ENCODE measurements at regions not wholly inside any gene's neighbourhood (a gene's known extent, or its start where the extent isn't known, plus 50 kb on each side); places are given as distances from the start of the nearest gene placed in this dataset.
"Not testable (repeated sequence)": the region's sequence is repeated elsewhere in the genome, so short reads cannot be mapped to it uniquely, and the experiment has no call there.

DNA sequence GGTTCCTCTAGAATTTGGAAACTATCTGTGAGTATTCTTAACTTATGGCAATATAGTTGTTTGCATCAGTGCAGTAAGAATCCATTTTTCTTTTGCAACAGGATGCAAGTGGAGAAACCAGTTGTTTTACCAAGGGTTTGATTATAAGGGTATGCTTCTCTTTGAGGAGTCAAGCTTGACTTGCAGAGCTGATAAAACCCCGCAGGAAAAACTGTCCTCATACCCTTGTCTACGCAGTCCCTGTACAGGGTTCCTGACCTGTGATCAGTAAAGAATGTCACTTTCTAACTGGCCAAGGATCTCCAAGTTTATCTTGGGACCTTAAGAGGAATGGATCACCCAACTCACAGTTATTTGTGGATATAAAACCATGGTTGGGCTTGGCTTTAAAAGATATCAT, 161.1 kb upstream of the OLIG3 start:
- no peak for DNase-seq

DNA sequence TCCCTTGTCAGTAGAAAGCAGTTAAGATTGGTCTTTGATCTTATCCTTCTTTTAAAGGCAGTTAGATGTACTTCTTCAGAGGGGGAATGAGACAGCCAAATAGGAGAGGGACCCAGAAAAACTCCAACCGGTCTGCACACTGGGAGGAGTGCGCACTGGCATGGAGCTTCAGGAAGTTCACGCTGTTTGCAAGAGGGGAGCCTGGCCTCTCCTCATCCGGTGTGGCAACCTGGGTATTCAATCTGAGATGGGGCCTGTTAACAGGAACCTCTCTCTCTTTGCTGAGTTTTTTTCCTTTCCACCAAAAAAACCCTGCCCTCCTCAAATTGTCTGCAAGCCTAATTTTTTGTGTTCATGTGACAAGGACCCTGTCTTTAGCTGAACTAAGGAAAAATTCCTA, 162.5 kb upstream of the OLIG3 start:
- DNase-seq = no peak

DNA sequence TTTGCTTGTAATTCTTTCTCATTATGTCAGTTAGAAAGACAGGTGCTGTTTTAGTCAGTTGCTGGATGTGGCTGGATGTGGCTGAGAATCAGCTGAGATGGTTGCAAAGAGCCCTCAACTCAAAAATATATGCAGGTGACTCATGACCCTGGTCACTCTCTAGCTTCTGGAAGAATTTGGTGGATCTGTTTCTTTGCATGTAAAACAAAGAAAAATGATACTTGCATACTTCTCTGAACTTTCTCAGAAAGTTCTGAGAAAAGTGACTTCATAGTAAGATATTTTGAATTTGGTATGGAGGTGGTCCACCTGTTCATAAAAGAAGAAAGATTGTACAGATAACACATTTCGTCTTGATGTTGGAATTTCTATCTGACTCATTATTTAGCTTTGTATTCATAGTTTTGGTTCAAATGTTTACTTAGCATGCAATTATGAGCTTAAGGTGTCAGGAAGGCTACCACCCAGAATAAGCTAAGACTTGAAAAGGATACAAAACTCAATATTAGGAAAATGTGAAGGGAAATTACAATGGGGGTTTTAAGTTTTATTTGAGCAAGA, 163.2 kb upstream of the OLIG3 start:
- DNase-seq = no peak

DNA sequence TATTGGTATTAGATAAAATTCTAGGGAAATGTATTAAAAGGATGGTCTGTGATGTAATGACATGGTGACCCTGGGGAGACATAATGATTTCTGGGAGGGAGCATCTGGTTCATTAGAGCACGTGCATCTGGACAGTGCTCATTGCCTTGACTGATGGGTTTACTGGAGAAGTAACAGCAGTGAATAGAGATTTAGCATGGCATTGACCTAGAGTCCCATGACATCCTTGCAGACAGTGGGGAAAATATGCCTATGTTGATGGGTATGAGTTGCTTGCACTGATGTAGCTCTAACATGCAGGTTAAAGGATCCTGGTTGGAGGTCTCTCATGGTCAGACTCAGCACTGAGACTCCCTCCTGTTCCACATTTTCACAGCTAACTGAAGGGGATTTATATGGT, 164.1 kb upstream of the OLIG3 start:
- no peak for DNase-seq

DNA sequence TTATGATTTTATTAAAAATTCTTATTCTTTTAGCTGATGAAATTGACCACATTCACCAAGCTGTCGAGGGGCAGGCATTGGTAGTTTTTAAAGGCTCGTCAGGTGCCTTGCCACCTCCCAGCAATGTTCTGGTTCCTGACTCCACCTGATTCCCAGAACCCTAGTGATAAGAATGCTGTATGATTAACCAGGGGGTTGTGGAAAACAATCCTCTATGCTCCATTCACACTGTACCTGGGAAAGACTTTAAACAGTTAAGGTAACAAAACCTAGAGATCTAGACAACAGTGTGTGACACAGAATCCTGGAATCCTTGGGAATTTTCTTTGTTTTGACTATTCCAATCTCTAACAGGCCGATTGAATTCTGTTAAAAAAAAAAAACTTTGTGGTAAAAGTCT, 165.7 kb upstream of the OLIG3 start:
- no peak for DNase-seq

DNA sequence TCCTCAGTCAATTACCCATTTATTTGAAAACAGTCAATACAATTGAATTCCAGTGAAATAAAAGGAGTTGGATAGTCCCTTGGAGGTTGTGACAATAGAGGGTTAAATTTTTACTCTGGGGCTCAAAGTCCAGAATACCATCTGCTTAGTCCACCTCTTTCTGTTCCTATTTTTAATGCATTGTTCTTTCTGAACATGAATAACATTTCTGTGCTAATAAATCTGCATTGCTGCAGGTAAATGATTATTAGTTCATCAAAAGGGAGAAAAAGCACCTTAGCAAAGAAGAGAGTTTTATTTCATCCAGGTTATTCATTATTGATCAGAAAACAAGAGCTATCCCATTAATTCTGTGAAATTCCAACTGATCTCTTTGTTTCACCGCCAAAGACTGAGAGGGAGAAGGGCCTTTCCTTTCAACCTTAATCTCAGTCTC, 166.1 kb upstream of the OLIG3 start:
- no peak for DNase-seq

DNA sequence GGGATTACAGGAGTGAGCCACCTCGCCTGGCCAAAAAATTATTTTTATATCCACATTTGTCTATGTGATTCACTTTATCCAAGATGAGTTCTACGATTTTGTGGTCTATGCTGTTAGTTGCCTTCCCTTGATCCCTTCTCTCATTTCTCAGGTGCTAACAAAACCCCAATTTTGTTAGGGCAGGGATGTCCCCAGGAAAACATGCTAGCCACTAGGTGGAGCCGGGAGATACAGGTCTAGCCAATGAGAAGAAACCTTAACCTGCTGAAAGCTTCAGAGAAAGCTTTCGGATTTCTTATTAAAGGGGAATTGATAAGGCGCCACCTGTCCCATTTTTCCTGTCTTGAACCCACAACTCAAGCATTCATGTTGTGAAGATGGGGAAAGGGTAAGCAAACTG, 167.4 kb upstream of the OLIG3 start:
- DNase-seq = no peak

DNA sequence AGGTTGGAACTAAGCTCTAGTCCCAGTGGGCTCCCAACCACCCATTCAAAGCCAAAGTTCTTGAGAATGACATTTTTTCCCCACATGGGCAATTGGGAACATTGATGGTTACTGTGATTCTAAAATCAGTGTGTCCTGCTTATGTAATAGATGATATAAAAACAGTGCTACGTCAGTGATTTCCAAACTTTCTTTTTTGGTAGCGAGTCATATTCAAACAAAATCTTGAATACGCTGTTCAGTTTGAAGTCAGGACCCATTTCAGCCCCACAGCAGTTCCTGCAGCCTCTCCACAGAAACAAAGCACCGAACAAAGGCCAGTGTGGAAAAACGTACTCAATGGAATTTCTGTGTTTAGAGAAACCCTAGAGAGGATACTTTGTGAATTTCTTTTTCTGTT, 170.0 kb upstream of the OLIG3 start:
- no peak for DNase-seq

DNA sequence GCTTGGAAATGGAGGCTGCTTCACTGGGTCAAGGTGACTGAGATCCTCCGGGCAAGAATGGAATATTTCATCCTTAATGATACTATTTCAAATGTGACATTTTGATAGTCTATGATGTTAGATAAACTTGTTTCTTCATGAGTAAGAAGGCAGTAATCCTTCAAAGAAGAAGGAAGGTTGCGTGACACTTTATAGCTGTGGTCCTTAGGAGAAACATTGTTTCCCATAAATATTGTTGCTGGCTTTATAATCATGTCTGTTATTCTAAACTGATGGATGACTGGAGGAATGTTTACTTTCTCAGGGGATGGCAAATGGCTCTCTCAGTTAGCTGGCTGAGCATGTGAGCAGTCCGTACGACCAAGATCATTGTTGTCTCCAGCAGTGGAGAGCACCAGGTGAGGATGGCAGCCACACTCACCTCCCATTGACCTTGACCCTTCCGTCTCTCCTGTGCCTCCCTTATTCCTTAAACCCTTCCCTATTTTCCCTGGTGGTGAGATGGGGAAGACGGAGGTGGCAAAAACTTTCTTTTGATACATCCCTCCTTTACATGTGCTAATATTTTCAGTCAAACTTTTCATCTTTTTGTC, 171.2 kb upstream of the OLIG3 start:
- no peak for DNase-seq

DNA sequence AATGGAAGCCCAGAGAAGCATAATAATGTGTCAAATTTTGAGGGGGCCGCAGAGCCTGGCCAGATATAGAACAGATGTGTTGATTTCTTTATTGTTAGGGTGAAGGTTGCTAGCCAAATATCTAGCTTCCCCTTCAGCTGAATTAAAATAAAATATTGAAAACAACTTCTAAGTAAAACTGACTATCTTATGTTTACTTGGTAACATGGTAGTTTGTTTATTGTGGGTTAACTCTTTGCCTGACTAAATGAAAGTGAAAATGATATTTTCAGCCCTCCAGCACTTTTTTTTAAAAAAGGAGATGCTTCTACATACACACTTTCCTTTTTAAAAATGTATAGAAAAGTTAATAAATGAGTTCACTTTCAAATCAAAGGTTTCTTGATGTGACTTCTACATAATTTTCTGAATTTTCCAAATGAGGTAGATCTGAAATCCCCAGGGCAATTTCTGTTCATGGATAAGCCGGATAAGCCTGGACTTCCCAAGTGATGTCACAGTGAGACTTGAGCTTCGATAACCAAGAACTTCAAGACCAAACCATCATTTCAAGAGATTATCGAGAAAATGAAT, 172.1 kb upstream of the OLIG3 start:
- DNase-seq = no peak

DNA sequence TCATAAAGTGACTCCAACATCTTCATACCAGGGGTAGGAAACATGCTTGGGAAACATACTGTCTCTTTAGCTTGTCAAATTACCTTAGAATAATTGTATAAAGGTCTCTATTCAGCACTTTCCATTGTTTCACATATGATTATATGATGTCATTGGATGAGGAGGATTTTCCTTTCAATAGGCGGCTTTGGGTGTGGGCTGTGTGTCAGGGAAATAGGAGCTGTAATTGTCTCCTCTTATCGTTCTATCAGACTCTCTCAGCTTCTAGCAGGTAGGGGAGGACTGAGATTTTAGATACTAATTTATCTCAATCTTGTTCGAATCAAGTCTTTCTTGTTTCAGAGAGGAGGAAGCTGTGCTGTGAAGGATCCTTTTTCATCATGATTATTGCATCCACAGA, 179.4 kb upstream of the OLIG3 start:
- peak in 1 of 51 donors; percentile 1 for DNase-seq

DNA sequence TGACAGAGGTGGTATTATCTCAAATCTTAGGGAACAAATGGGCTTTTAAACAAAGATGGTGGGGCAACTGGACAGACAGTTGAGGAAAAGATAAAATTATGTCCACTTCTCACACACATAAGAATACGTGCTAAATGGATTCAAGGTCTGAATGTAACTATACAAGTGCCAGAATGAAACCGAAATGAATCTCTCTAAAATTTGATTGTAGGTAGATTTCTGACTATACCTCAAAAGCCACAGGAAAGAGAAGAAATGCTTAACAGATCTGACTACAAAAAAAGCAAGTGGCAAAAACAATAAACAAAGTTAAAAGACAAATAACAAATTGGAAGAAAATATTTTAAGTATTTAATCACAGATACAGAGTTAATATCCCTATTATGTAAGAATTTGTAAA, 182.7 kb upstream of the OLIG3 start:
- DNase-seq = no peak

DNA sequence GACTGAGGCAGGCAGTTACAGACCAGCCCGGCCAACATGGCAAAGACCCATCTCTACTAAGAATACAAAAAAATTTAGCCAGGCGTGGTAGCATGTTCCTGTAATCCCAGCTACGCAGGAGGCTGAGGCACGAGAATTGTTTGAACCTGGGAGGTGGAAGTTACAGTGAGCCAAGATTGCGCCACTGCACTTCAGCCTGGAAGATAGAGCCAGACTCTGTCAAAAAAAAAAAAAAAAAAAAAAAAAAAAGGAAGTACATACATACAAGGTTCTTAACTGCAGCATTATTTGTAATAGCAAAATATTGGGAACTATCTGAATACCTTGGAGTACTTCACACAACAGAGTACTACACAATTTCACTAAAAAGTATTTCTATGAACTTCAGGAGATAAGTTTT, 183.5 kb upstream of the OLIG3 start:
- DNase-seq = peak in 1 of 51 donors; percentile 1

DNA sequence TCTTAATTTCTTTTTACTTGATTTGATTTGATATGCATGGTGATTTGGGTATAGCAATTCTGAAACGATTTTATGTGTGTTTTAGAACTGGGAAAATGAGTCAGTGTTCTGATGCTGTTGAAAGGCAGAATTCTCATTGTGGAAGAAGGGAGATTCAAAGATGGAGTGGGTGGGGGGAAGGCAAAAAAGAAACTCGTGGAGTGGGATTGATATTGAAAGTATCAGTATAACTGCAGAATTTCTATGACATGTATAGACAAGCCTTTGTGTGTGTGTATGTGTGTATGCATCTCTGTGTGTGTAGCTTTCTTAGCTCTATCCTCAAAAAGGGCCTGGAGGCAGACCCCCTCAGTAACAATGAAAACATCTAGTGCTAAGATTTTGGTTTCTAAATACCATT, 184.3 kb upstream of the OLIG3 start:
- no peak for DNase-seq

DNA sequence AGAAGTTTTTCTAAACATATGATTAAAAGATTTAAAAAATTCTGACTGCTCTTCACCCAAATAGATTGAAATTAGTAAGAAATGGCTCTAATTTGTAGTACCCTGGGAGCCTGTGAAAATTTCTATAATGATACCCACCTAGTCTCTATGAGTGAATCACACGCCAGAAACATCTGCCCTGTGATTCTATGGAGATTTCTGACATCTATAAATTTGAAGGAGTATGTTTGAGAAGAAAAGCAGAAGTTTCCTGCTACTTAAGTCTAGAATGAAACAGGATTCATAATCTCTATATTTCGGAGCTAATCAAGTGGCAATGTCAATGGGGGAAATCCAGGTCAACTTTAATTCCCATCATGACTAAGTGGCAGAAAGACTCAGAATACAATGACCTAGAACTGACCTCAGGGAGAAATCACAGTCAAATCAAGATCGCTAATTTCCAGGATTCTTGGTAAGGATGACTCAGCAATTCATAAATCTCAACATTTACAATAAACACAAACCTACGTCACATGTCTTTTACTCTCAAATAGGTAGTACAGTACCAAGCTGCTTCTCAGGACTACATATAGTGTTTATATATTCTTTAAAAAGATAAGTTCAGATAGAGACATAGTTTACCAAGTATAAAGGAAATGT, 186.2 kb upstream of the TNFAIP3 start:
- no peak for DNase-seq

DNA sequence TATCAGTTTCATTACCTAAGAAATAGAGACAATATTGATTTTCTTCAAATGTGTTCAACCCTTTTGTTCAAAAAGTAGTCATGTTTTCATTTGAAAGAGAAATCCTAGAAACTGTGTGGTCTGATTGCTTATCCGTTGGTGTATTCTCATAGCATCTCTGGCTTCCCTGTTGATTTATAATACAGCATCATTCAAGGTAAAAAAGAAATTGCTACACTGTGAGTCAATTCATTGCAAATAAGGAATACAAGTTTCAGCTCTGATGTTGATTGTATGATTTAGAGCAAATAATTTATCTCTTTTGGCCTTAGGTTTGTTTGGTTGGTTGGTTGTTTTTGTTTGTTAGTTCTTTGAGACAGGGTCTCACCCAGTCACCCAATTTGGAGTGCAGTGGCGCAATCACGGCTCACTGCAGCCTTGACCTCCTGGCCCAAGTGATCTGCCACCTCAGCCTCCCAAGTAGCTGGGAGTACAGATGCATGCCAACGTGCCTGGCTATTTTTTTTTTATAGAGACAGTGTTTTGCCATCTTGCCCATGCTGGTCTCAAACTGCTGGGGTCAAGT, 185.5 kb upstream of the TNFAIP3 start:
- DNase-seq = no peak

DNA sequence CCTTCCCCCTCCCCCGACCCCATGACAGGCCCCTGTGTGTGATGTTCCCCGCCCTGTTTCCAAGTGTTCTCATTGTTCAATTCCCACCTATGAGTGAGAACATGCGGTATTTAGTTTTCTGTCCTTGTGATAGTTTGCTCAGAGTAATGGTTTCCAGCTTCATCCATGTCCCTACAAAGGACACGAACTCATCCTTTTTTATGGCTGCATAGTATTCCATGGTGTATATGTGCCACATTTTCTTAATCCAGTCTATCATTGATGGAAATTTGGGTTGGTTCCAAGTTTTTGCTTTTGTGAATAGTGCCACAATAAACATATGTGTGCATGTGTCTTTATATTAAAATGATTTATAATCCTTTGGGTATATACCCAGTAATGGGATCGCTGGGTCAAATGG, 184.4 kb upstream of the TNFAIP3 start:
- DNase-seq = not testable (repeated sequence)

DNA sequence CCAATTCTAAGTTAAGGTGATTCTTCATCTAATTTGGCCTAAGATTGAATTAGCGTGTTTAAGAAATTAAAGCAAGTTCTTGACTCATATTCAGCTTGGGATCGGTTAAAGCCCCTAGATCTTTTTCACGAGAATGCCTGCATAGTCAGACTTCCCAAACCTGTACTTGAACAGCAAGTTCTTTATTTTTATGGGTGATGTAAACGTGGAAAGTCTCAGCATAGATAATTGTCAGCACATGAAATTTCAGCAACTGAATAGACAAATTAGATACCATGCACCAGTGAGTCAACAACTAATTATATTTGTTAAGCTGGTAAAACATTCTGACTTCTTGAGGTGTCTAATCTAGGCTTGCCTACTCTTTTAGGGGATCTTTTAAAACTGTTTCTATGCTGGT, 183.1 kb upstream of the TNFAIP3 start:
- DNase-seq = no peak

DNA sequence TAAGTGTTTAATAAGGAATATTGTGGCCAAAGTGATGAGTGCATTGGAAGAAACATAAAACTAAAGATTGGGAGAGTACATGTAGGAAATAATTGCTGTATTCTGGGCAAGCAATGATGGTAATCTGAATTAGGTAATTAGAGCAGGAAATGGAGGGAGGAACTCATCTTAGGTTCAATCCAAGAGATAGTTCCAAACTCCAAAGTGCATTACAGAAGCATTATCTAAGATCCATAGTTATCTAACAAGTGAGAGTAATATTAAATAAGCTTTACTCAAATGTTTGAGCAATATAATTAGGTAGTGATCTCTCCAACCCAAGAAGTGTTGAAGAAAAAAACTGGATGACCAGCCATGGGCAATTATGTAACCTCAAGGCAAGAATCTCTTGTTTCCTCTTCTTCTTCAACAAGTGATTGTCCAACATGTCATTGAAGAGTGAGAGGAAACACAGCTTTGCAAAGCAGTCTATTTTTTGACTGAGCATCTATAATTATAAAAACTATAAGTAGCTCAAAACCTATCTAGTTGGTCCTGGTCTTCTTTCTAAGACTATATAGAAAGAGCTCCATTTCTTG, 181.2 kb upstream of the TNFAIP3 start:
- DNase-seq = no peak

DNA sequence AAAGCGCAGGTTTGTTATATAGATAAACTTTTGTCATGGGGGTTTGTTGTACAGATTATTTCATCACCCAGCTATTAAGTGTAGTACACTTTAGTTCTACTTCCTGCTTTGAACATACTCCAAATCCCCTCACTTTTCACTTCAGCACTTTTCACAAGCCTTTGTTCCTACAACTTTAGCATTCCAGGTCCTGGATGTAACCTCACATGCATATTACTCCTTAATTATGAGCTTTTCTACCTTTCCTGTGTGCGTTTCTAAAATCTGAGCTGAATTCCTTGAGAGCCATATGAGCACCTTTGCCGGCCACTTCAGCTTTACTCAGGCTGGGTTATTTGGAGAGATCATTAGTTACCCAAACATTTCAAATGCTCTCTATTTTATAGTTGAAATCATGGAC, 179.2 kb upstream of the TNFAIP3 start:
- DNase-seq = no peak

DNA sequence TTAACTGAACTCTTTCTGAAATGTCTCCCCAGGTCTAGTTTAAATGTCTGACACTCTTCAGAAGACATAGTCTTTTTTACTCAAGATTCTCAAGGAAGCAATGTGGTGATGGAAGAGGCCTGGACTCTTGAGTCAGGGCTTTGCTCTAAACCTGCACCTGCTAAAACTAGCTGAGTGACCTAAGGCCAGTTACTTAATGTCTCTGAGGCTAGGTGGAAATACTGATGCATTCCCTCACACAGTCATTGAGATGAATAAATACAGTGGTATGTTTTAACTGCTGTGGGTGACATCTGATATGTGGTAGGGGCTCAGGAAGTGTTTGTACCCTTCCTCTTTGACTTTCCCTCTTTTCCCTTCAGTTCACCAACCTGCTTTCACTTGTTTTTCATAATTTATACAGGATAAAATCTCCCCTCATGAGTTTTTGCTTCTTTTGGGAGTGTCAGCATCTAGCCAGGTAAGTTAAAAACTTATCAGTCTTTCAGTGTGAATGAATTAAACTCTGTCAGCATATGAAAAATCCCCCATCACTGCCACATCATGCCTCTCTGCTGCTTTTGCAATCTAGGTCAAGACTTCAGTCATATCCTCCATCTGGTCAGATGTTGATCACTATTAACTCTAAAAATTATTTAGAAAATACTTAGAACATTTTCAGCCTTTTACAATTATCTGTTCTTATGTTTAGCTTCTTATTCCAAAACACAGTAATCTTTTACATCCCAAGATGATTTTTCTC, 178.7 kb upstream of the TNFAIP3 start:
- no peak for DNase-seq

DNA sequence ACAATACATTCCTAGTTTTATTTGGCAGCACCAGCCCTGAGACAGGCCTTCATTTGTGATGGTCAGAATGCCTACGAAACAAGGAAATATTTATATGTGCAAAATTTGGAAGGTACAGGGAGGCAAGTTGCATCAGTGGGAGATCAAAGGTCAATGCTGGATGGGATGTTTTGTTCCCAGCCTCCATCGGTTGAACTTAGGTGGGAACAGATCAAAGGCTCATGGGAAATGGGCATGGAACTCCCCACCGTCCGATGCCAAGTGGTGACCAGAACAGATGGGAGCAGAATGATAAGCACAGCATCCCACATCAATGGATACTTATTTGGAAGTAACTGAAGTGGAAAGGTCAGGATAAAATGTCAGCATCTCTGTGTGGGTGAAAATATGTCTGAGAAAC, 177.7 kb upstream of the TNFAIP3 start:
- no peak for DNase-seq
